ENCODE measurements at regions not wholly inside any gene's neighbourhood (a gene's known extent, or its start where the extent isn't known, plus 50 kb on each side); places are given as distances from the start of the nearest gene placed in this dataset.

- TF ChIP-seq POLR2A (IDR thresholded peaks at IDR 0.05) (no peak), CTCF (IDR thresholded peaks at IDR 0.05 in 8 of 11, conservative IDR thresholded peaks at IDR 0.05 in 3 of 11) (no peak), POLR2AphosphoS5 (IDR thresholded peaks at IDR 0.05) (no peak)
These were observed 202.4 kb upstream of the POU3F1 start for GRCh38 chr1:38249001-38249400.

Measured in spleen (tissue), 7 donors.